ENCODE measurements at regions not wholly inside any gene's neighbourhood (a gene's known extent, or its start where the extent isn't known, plus 50 kb on each side); places are given as distances from the start of the nearest gene placed in this dataset.
"Not testable (repeated sequence)": the region's sequence is repeated elsewhere in the genome, so short reads cannot be mapped to it uniquely, and the experiment has no call there.

DNA sequence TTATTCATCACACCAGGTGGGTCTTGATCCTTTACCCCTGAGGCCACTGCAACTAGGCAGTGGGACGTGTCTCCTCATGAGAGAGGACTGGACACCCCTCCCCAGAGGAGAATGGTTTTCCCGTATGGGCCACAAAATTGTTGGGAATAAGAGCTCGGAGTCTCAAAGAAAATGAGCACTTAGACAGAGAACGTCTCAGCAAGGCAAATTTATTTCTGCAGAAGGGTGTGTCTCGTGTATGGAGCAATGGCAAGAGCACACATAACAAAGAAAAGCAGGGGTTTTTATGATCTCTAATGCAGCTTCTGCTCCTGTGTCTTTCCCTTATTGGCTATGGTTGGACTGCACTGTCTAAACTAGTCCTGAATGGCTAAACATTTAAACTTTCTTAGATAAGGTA is 803.5 kb downstream of the PLOD2 start:
- DNase-seq: no peak

DNA sequence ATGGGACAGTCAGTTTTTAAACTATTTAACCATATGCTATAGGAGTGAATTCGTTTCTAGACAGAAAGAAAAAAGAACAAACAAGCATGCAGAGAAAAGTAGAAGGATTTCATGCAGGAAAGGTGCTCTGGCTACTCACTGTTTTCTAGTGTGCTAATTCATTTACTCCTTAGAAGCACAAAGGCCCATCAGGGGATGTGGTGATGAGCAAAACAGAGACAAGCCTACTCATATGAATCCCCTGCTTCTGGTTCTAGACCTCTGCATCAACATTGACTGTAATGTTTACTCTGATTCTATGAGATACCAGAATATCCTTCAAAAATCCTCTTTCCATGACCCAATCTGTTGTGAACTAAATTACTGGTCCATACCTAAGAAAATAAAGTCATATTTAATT is 801.9 kb downstream of the PLOD2 start:
- DNase-seq: no peak

DNA sequence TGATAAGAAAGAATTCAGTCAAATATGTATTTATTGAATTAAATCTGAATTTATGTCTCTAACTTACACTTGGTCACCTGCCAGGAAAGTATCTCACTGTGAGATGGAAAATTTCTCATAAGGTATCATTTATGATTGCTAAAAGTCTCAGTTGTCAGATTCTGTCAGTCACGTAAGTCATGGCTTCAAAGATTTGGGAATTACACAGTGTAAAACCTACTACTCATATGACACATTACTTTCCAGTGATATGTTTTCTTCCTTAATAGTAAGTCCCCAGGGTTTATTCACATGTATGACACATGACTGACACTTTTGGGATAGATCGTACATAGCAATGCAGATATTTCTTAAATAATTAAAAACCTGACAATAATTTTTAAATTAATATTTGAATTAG is 792.2 kb downstream of the PLOD2 start:
- DNase-seq: no peak

DNA sequence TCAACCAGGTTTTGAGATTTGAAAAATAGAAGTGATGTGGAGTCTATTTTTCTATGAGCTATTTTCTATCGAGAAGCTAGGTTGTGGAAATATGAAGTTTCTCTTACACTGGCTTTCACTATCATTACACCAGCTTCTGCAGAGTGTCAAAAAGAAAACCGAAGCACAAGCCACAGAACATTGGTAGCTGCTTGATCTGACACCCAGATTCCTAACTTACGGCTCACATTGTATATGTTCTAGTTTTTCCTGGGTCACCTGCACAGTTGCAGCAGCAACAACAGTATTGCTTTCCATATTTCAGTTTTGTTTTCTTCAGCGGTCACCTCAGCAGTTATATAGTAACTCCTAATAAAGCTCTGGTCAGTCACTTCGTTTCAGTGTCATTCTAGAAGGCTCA is 790.1 kb downstream of the PLOD2 start:
- no peak for DNase-seq

DNA sequence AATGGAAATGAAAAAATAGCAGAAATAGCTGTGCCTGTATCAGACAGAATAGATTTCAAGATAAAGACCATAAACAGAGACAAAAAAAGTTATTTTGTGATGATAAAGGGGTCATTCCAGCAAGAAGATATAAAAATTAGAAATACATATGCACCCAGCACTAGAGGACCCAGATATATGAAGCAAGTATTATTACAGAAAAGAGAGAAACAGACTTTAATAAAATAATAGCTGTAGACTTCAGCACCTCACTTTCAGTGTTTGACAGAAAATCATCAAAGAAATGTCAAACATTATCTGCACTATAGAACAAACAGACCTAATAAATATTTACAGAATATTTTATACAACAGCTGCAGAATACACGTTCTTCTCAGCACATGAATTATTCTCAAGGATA is 783.7 kb downstream of the PLOD2 start:
- no peak for DNase-seq

DNA sequence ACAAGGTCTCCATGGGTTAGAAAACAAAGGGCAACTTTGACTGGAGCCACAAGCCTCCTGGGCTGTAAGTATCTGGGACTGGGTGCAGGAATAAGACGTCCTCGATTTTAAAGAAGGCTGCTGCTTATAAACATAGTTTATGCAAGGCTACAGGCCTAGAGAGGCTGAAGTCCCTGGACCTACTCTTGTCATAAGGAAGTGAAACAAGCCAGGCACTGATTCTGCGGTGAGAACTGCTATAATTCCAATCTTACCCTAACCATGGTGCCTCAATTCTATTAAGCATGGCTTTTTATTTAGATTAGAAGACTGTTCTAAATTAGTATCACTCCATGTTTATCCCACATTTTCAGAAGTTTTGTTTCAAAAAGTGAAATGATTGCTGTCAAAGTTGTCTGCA is 777.6 kb downstream of the PLOD2 start:
- DNase-seq: no peak

DNA sequence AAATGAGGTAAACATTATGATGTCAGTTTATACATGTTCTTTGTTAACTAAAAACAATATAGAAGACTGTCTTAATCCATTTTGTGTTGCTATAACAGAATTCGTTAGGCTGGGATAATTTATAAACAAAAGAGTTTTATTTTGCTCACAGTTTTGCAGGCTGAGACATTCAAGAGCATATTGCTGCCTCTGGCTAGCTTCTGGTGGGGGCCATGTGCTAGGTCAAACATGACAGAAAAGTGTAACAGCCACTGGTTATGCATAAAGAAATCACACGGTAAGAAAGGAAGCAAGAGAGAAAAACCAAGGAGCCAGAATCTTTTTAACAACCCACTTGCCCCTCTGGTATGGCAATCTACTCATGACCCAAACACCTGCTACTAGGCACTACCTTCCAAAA is 776.7 kb downstream of the PLOD2 start:
- DNase-seq: no peak

DNA sequence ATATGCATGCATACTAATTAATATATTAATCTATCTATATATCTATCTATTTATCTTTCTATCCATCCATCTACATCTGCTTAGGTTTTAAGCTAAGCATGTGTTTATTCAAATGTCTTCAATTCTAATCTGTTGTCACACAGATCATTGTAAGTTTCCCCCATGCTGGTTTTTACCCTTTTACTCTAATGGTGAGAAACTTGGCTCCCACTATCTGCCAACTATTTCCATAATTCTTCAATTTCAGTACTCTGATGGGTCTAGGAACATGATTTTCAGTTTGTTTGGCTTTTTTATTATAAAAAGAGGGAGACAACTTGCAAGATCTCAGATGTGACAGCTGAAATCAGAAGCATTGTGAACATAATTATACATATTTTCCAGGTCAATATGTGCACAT is 773.8 kb downstream of the PLOD2 start:
- DNase-seq: no peak

DNA sequence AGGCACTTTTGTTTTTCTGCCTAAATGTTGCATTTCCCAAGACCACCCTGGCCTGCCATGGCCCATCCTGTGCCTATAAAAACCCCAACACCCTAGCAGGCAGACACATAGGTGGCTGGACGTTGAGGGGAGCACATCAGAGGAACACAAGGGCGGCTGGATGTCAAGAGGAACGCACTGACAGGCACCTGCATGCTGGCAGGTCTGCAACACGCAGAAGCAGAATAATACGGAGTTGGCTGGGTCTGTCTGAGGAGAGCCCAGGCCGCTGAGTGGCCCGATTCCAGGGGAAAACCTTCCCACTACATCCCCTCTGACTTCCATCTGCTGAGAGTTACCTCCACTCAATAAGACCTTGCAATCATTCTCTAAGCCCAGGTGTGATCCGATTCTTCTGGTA is 765.6 kb downstream of the PLOD2 start:
- DNase-seq: no peak

DNA sequence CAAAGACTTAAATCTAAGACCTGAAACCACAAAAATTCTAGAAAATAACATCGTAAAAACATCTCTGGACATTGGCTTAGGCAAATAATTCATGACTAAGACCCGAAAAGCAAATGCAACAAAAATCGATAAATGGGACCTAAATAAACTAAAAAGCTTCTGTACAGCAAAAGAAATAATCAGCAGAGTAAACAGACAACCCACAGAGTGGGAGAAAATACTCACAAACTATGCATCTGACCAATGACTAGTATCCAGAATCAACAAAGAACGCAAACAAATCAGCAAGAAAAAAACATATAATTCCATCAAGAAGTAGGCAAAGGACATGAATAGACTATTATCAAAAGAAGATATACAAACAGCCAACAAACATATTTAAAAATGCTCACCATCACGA is 749.4 kb downstream of the PLOD2 start:
- no peak for DNase-seq

DNA sequence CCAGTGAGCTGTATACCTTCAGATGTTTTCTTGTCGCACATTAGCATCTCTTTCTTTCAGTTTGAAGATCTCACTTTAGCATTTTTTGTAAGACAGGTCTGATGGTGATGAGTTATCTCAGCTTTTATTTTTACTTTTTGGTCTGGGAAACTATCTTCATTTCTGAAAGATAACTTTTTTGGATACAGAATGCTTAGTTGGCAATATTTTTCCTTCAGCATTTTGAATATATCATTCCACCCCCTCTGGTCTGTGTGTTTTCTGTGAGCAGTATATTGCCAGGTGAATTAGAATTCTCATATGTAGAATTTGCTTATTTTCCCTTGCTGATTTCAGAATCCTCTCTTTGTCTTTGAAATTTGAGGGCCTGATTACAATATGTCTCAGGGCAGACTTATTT is 743.3 kb downstream of the PLOD2 start:
- no peak for DNase-seq

DNA sequence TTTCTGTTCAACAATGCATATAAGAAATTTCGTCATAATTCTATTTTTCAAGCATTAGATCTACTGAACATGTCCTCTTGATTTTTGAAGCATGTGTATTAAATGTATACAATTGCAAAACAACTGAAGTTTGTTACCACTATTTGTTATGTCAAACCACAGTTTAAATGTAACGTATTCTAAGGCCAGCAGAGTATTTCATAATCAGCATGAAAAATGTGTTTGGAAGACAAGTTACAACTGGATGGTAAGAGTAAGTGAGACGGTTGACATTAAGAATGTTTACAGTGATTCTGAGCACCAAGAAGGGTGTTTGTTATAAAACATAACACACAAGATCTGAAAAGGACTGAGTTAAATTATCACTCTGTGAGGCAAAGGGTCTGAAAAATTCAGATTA is 738.4 kb downstream of the PLOD2 start:
- no peak for DNase-seq

DNA sequence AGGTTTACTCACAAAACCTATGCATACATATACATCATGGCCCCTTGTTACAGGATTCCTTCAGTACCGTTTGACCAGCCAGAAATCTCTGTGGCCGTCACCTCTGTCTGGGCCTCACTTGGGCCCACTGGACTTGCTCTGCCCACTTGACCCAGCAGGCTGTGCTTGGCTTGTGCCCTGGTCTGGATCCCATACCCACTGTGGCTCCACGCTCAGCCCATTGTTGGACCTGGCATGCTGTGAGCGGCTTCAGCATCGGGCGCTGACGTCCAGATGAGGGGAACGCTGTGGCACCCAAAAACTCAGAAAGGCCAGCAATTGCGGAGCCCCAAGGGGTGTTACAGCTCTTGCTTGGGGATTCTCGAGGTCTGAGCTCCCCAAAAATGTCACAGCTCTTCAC is 733.6 kb downstream of the PLOD2 start:
- DNase-seq: no peak

DNA sequence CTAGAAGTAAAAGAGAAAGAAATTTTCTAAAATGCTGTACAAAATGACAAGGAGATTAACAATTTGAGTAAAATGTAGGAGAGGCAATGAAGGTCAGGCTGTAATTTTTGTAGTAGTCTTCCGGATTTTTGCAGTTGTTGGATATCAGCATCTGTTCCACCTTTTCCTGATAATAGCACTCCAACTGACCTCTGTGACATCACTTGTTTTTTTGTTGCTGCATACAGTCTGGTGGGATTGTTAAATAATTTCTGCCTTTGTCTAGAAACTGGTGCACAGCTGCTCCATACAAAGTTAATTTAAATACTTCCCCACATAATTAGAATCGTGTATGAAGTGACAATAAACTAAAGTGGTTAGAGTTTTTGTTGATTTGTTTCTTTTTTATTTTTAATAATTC is 731.4 kb downstream of the PLOD2 start:
- DNase-seq: no peak

DNA sequence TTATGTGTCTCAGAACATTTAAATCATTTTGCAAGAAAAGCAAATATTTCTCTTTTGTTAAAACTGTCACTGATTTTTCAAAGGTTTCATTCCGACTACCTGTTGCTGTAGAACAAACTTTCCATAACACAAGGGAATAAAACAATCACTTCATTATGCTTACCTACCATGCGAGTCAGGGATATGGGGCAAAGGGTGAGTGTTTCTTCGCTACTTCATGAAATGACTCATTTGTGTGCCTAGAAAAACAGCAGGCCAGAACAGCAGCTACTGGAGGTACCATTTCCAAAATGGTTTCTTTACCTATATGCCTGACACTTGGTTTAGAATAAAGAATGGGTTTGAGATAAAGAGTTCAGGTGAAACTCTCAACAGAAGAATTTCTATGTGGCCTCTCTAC is 712.5 kb downstream of the PLOD2 start:
- DNase-seq: no peak

DNA sequence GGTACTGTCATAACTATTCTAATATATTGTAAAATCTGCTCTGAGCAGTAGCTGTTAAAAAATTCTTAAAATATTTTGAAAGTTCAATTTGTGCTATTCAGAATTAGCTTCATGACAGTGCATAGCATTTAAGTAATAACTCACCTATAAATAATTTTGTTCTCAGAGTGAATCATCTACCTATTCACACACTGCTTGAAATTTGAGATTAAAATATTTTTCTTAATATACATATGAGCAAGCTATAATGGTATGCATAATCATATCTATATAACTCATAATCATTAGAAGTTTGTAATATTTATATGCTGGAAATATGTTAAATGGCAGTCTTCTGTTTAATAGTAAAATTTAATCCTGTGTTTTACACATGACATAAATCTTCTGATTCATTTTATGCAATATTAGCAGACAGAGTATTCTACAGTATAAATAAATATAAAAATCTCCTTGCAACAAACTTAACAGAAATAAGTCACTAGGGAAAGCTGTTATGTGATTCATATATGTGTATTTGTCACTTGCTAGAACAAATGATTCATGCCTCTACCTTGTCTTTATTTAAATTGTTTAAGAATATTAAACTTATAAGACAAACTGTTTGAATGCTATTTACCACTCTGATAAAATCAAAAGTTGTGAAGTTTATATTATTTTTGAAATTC is 710.8 kb downstream of the PLOD2 start:
- DNase-seq: no peak

DNA sequence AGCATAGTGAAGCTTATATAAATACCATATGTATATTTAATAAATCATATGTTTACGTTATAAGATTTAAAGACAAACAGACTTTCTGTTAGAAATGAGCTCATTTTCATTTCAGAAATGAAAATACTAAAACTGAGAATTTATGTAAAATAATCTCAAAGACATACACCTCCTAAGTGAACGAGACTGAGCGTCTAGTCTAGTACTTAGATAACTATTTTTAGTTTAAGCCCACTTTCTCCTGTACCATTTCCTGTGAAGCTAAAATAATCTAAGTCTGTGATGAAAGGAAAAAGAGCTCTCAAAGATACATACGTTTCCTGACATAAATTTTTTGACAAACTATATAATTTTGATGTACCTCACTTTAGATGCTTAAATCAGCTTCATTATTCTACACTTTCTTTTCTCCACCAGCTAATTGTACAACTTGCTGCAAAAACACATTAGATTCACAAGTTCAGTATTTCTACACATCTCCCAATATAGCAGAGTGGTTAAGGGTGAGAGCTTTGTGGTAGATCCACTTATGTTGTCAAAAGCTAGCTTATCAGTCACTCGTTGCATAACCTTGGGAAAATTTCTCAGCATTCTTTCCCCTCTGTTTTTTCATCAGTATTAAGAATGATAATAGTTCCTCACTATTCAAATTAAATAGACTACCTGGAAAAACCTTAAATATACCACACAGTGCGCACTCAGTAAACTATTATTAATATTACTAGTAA is 703.0 kb downstream of the PLOD2 start:
- DNase-seq: no peak

DNA sequence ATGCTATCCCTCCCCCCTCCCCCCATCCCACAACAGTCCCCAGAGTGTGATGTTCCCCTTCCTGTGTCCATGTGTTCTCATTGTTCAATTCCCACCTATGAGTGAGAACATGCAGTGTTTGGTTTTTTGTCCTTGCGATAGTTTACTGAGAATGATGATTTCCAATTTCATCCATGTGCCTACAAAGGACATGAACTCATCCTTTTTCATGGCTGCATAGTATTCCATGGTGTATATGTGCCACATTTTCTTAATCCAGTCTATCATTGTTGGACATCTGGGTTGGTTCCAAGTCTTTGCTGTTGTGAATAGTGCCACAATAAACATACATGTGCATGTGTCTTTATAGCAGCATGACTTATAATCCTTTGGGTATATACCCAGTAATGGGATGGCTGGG is 701.3 kb downstream of the PLOD2 start:
- DNase-seq: not testable (repeated sequence)

DNA sequence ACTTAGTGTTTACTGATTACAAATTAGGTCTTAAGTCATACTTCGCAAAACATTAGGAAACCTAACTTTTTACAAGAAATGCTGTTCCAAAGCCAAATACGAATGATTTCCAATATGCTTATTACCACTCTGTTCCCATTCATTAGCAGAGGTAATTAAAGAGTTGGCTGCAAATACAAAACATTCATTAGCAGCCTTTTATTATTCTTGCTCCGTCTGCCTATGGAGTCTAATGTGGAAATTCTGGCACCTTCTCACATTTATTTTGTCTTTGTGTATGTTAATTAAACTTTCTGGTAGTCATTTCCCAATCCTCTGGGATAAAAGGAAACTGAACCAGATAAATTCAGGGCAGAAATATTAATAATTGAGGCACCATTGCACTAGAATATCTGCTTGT is 689.0 kb downstream of the PLOD2 start:
- DNase-seq: no peak

DNA sequence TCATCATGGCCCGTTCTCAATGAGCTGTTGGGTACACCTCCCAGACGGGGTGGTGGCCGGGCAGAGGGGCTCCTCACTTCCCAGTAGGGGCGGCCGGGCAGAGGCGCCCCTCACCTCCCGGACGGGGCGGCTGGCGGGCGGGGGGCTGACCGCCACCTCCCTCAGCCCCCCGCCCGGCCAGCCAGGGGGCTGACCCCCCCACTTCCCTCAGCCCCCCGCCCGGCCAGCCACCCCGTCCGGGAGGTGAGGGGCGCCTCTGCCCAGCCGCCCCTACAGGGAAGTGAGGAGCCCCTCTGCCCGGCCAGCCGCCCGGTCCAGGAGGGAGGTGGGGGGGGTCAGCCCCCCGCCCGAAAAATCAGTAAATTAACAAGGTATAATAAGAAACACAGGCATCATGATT is 678.2 kb downstream of the PLOD2 start:
- DNase-seq: not testable (repeated sequence)

DNA sequence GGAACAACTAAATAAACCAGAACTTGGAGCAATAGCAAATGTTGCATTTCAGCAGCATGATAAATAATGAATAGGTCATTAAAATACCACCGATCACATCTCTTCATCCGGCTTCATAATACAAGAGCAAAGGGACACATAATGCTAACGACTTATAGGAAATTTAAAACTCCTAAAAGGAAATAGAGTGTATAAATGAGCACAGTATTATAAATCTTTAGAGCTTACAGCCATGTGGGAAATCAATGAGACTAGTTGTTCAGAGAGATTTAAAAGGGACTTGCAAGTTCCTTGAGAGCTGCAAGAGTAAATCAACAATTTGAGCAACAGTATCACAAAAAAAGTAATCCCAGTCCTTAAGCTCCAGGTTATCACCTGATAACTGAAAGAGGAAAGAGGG is 677.0 kb downstream of the PLOD2 start:
- no peak for DNase-seq

DNA sequence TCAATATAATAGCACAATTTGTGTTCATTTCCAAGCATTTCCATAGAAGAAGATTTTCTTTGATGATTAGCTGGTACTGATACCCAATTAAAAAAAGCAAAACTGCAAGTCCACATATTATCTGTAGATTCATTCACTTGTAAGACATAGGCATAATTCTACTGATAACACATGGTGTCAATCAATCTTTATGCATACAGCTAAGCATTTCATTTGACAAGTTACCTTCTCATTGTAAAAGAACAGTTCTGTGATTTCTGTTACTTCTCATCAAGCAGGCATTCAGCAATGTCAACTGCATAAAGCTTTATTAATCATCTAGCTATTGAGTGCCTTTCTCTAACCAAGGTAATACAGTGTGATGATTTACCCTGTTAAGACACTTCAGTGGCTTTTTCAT is 672.0 kb downstream of the PLOD2 start:
- no peak for DNase-seq

DNA sequence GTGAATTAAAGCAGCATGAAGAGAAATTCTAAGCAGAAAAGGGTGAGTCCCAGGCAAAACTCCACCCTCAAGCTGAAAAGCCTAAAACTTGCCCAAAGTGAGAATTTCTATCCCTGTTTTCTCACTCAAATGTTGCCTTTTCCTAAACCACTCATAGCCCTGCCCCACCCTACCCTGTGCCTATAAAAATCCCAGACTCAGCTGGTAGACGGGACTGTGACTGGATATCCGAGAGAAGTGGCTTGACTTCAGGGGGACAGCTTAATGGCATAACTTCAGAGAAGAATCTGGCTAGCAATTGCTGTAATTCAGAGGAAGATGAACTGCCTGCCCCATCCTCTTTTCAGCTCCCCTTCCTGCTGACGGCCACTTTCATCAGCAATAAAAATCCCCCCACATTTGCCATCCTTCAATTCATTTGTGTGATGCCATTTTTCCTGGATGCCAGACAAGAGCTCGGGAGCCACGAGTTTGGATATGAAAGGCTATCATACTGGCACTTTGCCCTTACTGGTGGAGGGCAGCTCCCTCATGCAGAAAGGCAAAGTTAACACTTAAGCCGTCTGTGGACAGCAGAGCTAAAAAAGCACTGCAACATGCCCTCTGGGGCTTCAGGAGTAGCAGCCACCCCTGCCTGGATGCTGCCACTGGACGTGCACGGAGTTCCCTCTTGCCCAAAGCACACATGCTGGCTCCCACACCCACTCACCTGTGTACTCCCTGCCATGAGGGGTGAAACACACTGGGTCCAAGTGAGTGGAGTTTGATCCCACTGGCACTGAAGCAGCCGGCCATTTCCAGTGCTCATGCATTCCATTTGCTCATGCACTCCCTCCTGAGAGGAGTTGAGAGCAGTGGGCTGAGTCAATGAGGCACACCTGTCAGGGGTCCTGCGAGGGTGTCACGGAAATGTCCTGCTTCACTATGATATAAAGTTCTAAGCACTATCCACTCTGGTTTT is 670.6 kb downstream of the PLOD2 start:
- no peak for DNase-seq

DNA sequence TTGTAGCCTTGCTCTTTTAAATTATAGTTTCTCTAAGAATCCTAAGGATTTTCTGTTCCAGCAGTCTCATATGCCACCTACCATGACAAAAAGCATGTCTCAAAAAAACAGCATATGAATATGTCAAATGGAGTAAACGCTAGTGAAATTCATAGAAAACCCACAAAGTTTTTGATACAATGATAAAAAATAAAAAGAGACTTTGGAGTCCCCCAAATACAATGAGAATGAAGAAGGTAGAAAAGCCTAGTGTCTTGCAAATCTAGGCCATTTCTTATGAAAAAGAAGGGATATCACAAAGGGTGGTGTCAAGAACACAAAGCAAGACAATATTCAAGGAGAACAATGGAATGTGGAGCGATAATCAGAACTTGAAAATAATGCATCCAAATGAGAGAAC is 668.5 kb downstream of the PLOD2 start:
- no peak for DNase-seq

Measured in hematopoietic multipotent progenitor cell treated with erythropoietin and hydrocortisone succinate and interleukin-3 and kit ligand, for 8 days (in vitro differentiated cells).